Calu3 (cell line): ENCODE measurements at regions not wholly inside any gene's neighbourhood (a gene's known extent, or its start where the extent isn't known, plus 50 kb on each side); places are given as distances from the start of the nearest gene placed in this dataset.

Source experiments
- BruUV-seq: library from RNA; stranded (reverse); fragments of 400-500 nt; replicated peaks from 2 replicates; lab custom pipeline; 2021; lab: Mats Ljungman, UMichigan
- CTCF ChIA-PET: fragments of 300-600 bp; sonication (Branson Sonifier 250); formaldehyde crosslinking; loops from one replicate; lab custom pipeline; 2022; ENCODE audit warnings: antibody characterized with exemption; lab: Charles Lee
- DNase-seq: peaks from one replicate; pipeline ENCODE4 v3.0.0; 2022
- H3K27ac Mint-ChIP-seq: one replicate; pipeline ENCODE4 v1.8.0; 2022; ENCODE audit warnings: mixed read lengths; ENCODE audit not compliant: unreplicated experiment
- H3K27me3 Mint-ChIP-seq: one replicate; pipeline ENCODE4 v1.8.0; 2022; ENCODE audit warnings: mixed read lengths; ENCODE audit not compliant: unreplicated experiment
- H3K36me3 Mint-ChIP-seq: one replicate; pipeline ENCODE4 v1.8.0; 2022; ENCODE audit warnings: mild to moderate bottlenecking, moderate library complexity, mixed read lengths; ENCODE audit not compliant: insufficient read depth, unreplicated experiment
- H3K4me1 Mint-ChIP-seq: one replicate; pipeline ENCODE4 v1.8.0; 2022; ENCODE audit warnings: mild to moderate bottlenecking, low read depth, mixed read lengths; ENCODE audit not compliant: unreplicated experiment
- H3K4me3 Mint-ChIP-seq: one replicate; pipeline ENCODE4 v1.8.0; 2022; ENCODE audit warnings: mild to moderate bottlenecking, low read depth, moderate library complexity, mixed read lengths; ENCODE audit not compliant: unreplicated experiment
- H3K9me3 Mint-ChIP-seq: one replicate; pipeline ENCODE4 v1.8.0; 2022; ENCODE audit warnings: low read depth, mixed read lengths; ENCODE audit not compliant: unreplicated experiment
- CTCF ChIP-seq: fragments of 200-600 bp; IDR thresholded peaks from one replicate; pipeline ENCODE4 v1.8.0; 2022; ENCODE audit warnings: antibody characterized with exemption; ENCODE audit not compliant: unreplicated experiment
- intact Hi-C: fragments of 100-400 bp; cut with micrococcal nuclease; formaldehyde crosslinking; loops from one replicate; pipeline ENCODE4 v1.10.0; 2022; ENCODE audit not compliant: unreplicated experiment

- CTCF ChIA-PET, result no interaction called here
- Mint-ChIP-seq H3K27me3 (no peaks in the 10 kb centered on the region), H3K4me1 (no peaks in the 10 kb centered on the region), H3K27ac (no peak overlapping the region), H3K9me3 (no peaks in the 10 kb centered on the region), H3K4me3 (no peak overlapping the region), H3K36me3 (no peaks in the 10 kb centered on the region)
- DNase-seq, result no peak
- TF ChIP-seq CTCF, result no peak
- intact Hi-C loops, result no loop called here
- no TSS peak for BruUV-seq
Measured at GRCh38 chr13:76634431-76635191, 251.6 kb downstream of the KCTD12 start.

GRCh38 chr13:76632401-76633044 lies 253.7 kb downstream of the KCTD12 start:
- BruUV-seq, result no TSS peak
- DNase-seq, result no peak
- no peak for TF ChIP-seq CTCF
- peaks cover 3% of the 10 kb centered on the region for H3K9me3 Mint-ChIP-seq
- CTCF ChIA-PET, result no interaction called here
- no peak overlapping the region for H3K27ac Mint-ChIP-seq
- no peaks in the 10 kb centered on the region for H3K36me3 Mint-ChIP-seq
- no peak overlapping the region for H3K4me3 Mint-ChIP-seq
- no peaks in the 10 kb centered on the region for H3K27me3 Mint-ChIP-seq
- intact Hi-C loops, result no loop called here
- no peaks in the 10 kb centered on the region for H3K4me1 Mint-ChIP-seq

DNA sequence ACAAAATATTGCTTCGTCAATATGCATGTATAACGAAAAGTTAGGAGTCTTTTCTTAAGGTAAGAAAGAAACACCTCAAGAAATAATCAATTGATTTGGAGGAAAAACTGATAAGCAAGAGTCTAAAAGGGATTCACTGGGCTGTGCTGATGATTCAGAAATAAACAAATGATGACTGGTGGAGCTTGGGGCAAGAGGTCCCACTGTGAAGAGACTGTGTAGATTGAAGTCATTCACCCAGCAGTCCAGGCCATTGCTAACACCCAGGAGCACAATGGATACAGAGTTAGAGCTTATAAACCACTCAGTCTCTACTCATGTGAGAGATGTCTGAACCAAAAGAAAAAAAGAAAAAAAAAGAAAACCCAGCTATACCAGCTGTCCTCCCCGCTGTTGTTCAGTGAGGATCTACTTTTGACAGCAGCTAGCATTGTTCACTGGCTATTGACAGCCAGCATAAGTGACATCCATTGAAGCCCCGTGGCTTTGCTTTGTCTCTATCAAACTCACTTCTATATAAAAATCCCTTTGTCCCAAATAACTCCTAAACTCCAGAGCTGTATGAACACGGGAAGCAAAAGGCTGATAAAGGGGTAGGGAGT lies 255.5 kb downstream of the KCTD12 start:
- H3K27ac Mint-ChIP-seq, result no peak overlapping the region
- CTCF ChIA-PET, result no interaction called here
- H3K36me3 Mint-ChIP-seq, result no peaks in the 10 kb centered on the region
- H3K9me3 Mint-ChIP-seq, result peaks cover 3% of the 10 kb centered on the region
- intact Hi-C loops, result no loop called here
- peaks cover 13% of the 10 kb centered on the region for H3K27me3 Mint-ChIP-seq
- no peak for DNase-seq
- no peak for TF ChIP-seq CTCF
- no peaks in the 10 kb centered on the region for H3K4me1 Mint-ChIP-seq
- no TSS peak for BruUV-seq
- H3K4me3 Mint-ChIP-seq, result no peak overlapping the region

DNA sequence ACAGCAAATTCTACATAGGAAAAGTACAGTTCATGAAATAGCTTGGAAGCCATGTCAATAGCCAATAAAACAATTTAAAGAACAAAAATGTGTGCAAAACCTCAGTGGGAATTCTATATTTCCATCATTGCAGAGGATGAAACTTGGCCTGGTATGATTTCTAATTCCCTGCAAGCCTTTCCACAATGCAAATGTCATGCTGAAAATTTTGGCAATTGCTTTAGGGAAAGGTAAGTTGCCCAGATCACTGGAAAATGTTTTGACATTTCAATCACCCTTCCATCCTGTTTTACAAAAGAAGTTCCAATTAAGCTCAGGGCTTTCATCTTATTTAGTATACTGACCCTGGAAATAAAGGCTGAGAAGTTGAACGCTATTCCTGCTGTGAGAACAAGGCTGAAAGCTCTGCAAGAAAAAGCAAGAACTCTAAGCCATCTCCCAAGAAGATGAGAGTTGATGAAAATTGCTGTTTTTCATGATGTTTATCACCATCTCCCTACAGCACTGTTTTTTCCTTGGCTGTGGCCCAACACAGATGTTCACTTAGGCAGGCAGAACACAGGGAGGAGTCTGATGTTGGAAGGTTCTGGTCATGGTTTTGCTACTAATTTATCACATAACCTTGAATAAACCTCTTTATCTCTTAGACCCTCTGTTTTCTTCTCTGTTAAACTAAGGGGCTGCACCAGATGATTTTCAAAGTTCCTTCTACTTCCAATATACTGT lies 263.7 kb downstream of the KCTD12 start:
- peaks cover 25% of the 10 kb centered on the region for H3K27me3 Mint-ChIP-seq
- H3K27ac Mint-ChIP-seq, result no peak overlapping the region
- no peak for DNase-seq
- intact Hi-C loops, result no loop called here
- CTCF ChIA-PET, result no interaction called here
- no peak overlapping the region for H3K4me3 Mint-ChIP-seq
- no peaks in the 10 kb centered on the region for H3K4me1 Mint-ChIP-seq
- no TSS peak for BruUV-seq
- no peak for TF ChIP-seq CTCF
- H3K36me3 Mint-ChIP-seq, result no peaks in the 10 kb centered on the region
- H3K9me3 Mint-ChIP-seq, result no peaks in the 10 kb centered on the region
